HepG2 (cell line): ENCODE measurements at regions not wholly inside any gene's neighbourhood (a gene's known extent, or its start where the extent isn't known, plus 50 kb on each side); places are given as distances from the start of the nearest gene placed in this dataset.

Experiments
- ATAC-seq: fragments of 200-7000 bp; cut with Tn5 transposase; 3 replicates; pipeline ENCODE4 v1.9.1; 2020; ENCODE audit warnings: mild to moderate bottlenecking, moderate library complexity
- BruUV-seq: library from RNA; stranded (reverse); fragments of 400-500 nt; replicated peaks from 2 replicates; lab custom pipeline; 2021; lab: Mats Ljungman, UMichigan
- CTCF ChIA-PET: fragments of 300-600 bp; formaldehyde crosslinking; extraction: SDS; loops from one replicate; lab custom pipeline; 2021; ENCODE audit warnings: low total read pairs, inconsistent platforms, low intra/inter-chr PET ratio; lab: Yijun Ruan, JAX
- POLR2A ChIA-PET: fragments of 350-600 bp; sonication (Branson Sonifier 250); formaldehyde crosslinking; loops from one replicate; lab custom pipeline; 2020; ENCODE audit warnings: antibody characterized with exemption, inconsistent platforms; lab: Yijun Ruan, JAX
- DNase-seq: peaks from one replicate; pipeline ENCODE4 v3.0.0-alpha.2; 2015; ENCODE audit warnings: low spot score
- FAIRE-seq: peaks from 3 replicates; lab custom pipeline; 2011; peaks lifted over from hg19 to GRCh38; lab: Jason Lieb, UNC
- H2AFZ ChIP-seq: one replicate; pipeline ENCODE4 v1.6.1; 2011; ENCODE audit warnings: low read length, inconsistent platforms
- H3K27ac ChIP-seq: fragments of 300-600 bp; 3 replicates; pipeline ENCODE4 v1.8.0; 2011; ENCODE audit warnings: mixed run types, mild to moderate bottlenecking, mixed read lengths, low read length, inconsistent platforms; ENCODE audit not compliant: insufficient read depth; ENCODE audit errors: extremely low read length
- H3K27me3 ChIP-seq, 2 experiments: fragments of 200-600 bp in 1 of 2; 2 replicates in 1 of 2; 3 replicates in 1 of 2; pipeline versions ENCODE4 v1.6.0 to v1.8.0; 2011; ENCODE audit warnings: low read length in 2 of 2, mild to moderate bottlenecking in 2 of 2, moderate library complexity in 2 of 2, inconsistent platforms in 1 of 2; ENCODE audit not compliant: insufficient read depth in 2 of 2, control insufficient read depth in 1 of 2
- H3K36me3 ChIP-seq, 2 experiments: fragments of 200-600 bp in 1 of 2; replicated peaks in 1 of 2; 2 replicates in 1 of 2; 3 replicates in 1 of 2; pipeline versions ENCODE4 v1.5.1 to v1.8.0; 2011; ENCODE audit warnings: low read length in 2 of 2, inconsistent platforms in 1 of 2; ENCODE audit not compliant: insufficient read depth in 2 of 2, control insufficient read depth in 1 of 2
- H3K4me1 ChIP-seq: 2 replicates; pipeline ENCODE4 v1.5.1; 2012; ENCODE audit warnings: low read length, inconsistent platforms; ENCODE audit not compliant: insufficient read depth
- H3K4me2 ChIP-seq: 2 replicates; pipeline ENCODE4 v1.6.0; 2011; ENCODE audit warnings: low read depth, low read length, inconsistent platforms
- H3K4me3 ChIP-seq, 3 experiments: fragments of 200-600 bp in 1 of 3; sonication (generic), shearing (Covaris generic) in 1 of 3; replicated peaks in 1 of 3; 2 replicates each; pipeline ENCODE4 v1.5.1; 2011 to 2016; ENCODE audit warnings: low read length in 3 of 3, inconsistent platforms in 2 of 3, low read depth in 2 of 3, mild to moderate bottlenecking in 2 of 3, control low read depth in 1 of 3, mixed read lengths in 1 of 3; ENCODE audit not compliant: insufficient read depth in 1 of 3
- H3K79me2 ChIP-seq: one replicate; pipeline ENCODE4 v1.6.1; 2011; ENCODE audit warnings: low read length, inconsistent platforms; ENCODE audit not compliant: insufficient read depth
- H3K9ac ChIP-seq: 2 replicates; pipeline ENCODE4 v1.6.0; 2011; ENCODE audit warnings: mild to moderate bottlenecking, low read depth, low read length, inconsistent platforms; ENCODE audit not compliant: insufficient read depth
- H3K9me3 ChIP-seq: 2 replicates; pipeline ENCODE4 v1.5.1; 2012; ENCODE audit warnings: mild to moderate bottlenecking, low read length
- H4K20me1 ChIP-seq: 2 replicates; pipeline ENCODE4 v1.6.0; 2011; ENCODE audit warnings: inconsistent platforms, mild to moderate bottlenecking, low read length, moderate library complexity; ENCODE audit not compliant: insufficient read depth
- CSRNP1 ChIP-seq: sonication (generic); formaldehyde crosslinking; IDR thresholded peaks from 2 replicates; pipeline ENCODE4 v1.8.1; 2023; ENCODE audit warnings: mild to moderate bottlenecking, missing genetic modification reagents
- FOXK1 ChIP-seq: sonication (generic); formaldehyde crosslinking; IDR thresholded peaks from 2 replicates; pipeline ENCODE4 v1.4.0; 2020; ENCODE audit warnings: low read depth, missing genetic modification reagents, borderline replicate concordance
- RXRB ChIP-seq: IDR thresholded peaks from 2 replicates; pipeline ENCODE4 v1.6.1; 2016; ENCODE audit warnings: borderline replicate concordance, missing genetic modification reagents, missing compliant biosample characterization
- SOX5 ChIP-seq: IDR thresholded peaks from 2 replicates; pipeline ENCODE4 v1.6.1; 2016; ENCODE audit warnings: borderline replicate concordance
- ZBTB42 ChIP-seq: sonication (generic); formaldehyde crosslinking; IDR thresholded peaks from 2 replicates; pipeline ENCODE4 v1.5.0; 2020; ENCODE audit warnings: mild to moderate bottlenecking, missing genetic modification reagents
- ZNF138 ChIP-seq: sonication (generic); formaldehyde crosslinking; IDR thresholded peaks from 2 replicates; pipeline ENCODE4 v1.5.0; 2020; ENCODE audit warnings: mild to moderate bottlenecking, low read depth, missing genetic modification reagents
- WGBS: methylation state at CpG from one replicate; pipeline ENCODE4 v1.1.6; 2017; ENCODE audit warnings: low lambda C conversion rate; 5-methylcytosine and 5-hydroxymethylcytosine counted together
- in situ Hi-C: cut with HindIII; loops from 2 replicates; pipeline ENCODE4 v1.10.0; 2017; ENCODE audit warnings: low pct_unique_long_range_greater_than_20kb; ENCODE audit not compliant: extremely low pct_ligation_motif_present
- intact Hi-C: fragments of 100-400 bp; cut with micrococcal nuclease; formaldehyde crosslinking; loops from one replicate; pipeline ENCODE4 v1.10.0; 2022; ENCODE audit not compliant: unreplicated experiment
- TF ChIP-seq, protein P1 (sequence below): sonication (generic); formaldehyde crosslinking; IDR thresholded peaks from 2 replicates; pipeline ENCODE4 v1.4.0; 2020; ENCODE audit warnings: missing genetic modification reagents, borderline replicate concordance
- TF ChIP-seq, protein P2 (sequence below): sonication (generic); formaldehyde crosslinking; IDR thresholded peaks from 2 replicates; pipeline ENCODE4 v1.4.0; 2020; ENCODE audit warnings: missing genetic modification reagents, borderline replicate concordance

GRCh38 chr1:38581396-38581795 is 278.2 kb downstream of the RRAGC start:
- no peak overlapping the region for H3K27ac ChIP-seq
- TF ChIP-seq, protein P1, sequence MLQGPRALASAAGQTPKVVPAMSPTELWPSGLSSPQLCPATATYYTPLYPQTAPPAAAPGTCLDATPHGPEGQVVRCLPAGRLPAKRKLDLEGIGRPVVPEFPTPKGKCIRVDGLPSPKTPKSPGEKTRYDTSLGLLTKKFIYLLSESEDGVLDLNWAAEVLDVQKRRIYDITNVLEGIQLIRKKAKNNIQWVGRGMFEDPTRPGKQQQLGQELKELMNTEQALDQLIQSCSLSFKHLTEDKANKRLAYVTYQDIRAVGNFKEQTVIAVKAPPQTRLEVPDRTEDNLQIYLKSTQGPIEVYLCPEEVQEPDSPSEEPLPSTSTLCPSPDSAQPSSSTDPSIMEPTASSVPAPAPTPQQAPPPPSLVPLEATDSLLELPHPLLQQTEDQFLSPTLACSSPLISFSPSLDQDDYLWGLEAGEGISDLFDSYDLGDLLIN (CRISPR knock-in tag), result no peak
- TF ChIP-seq FOXK1 (CRISPR knock-in tag), result no peak
- no peaks in the 10 kb centered on the region for H3K9me3 ChIP-seq
- 0% methylated on average over 2 of the region's 2 CpGs for WGBS
- DNase-seq (no peak), FAIRE-seq (no peak), ATAC-seq (no peak)
- ChIA-PET CTCF (no interaction called here), POLR2A (no interaction called here)
- H3K9ac ChIP-seq, result no peak overlapping the region
- no TSS peak for BruUV-seq
- intact Hi-C loops, result no loop called here
- in situ Hi-C loops, result loop anchor here (10.0 kb wide), 1 partner anchor 547 kb away; no protein-coding TSS in a partner anchor
- no peak overlapping the region for H3K4me3 ChIP-seq
- no peaks in the 10 kb centered on the region for H3K79me2 ChIP-seq
- no peak overlapping the region for H2AFZ ChIP-seq
- peaks cover 0 to 23% of the 10 kb centered on the region in 2 experiments; a peak in 4 of 5 replicates for H3K27me3 ChIP-seq
- H3K4me2 ChIP-seq, result no peak overlapping the region
- H3K36me3 ChIP-seq, result no peaks in the 10 kb centered on the region
- H4K20me1 ChIP-seq, result no peaks in the 10 kb centered on the region
- no peaks in the 10 kb centered on the region for H3K4me1 ChIP-seq

GRCh38 chr1:38580594-38580993 is 279.0 kb downstream of the RRAGC start:
- no peak overlapping the region for H3K9ac ChIP-seq
- DNase-seq (no peak), ATAC-seq (no peak), FAIRE-seq (no peak)
- POLR2A ChIA-PET, result no interaction called here
- CTCF ChIA-PET, result no interaction called here
- no peak overlapping the region for H3K27ac ChIP-seq
- H3K27me3 ChIP-seq, result peaks cover 1 to 23% of the 10 kb centered on the region in 2 experiments; a peak in 4 of 5 replicates
- H4K20me1 ChIP-seq, result no peaks in the 10 kb centered on the region
- no peak overlapping the region for H3K4me2 ChIP-seq
- in situ Hi-C loops, result loop anchor here (10.0 kb wide), 1 partner anchor 546 kb away; no protein-coding TSS in a partner anchor
- no peaks in the 10 kb centered on the region for H3K79me2 ChIP-seq
- intact Hi-C loops, result no loop called here
- H2AFZ ChIP-seq, result no peak overlapping the region
- H3K9me3 ChIP-seq, result no peaks in the 10 kb centered on the region
- no peak overlapping the region for H3K4me3 ChIP-seq
- no peaks in the 10 kb centered on the region for H3K4me1 ChIP-seq
- no TSS peak for BruUV-seq
- 12% methylated on average over 2 of the region's 2 CpGs for WGBS
- H3K36me3 ChIP-seq, result no peaks in the 10 kb centered on the region
- TF ChIP-seq RXRB (CRISPR knock-in tag) (no peak), SOX5 (CRISPR knock-in tag) (no peak), ZNF138 (CRISPR knock-in tag) (no peak), ZBTB42 (CRISPR knock-in tag) (no peak), CSRNP1 (CRISPR knock-in tag) (no peak)
- TF ChIP-seq, protein P2, sequence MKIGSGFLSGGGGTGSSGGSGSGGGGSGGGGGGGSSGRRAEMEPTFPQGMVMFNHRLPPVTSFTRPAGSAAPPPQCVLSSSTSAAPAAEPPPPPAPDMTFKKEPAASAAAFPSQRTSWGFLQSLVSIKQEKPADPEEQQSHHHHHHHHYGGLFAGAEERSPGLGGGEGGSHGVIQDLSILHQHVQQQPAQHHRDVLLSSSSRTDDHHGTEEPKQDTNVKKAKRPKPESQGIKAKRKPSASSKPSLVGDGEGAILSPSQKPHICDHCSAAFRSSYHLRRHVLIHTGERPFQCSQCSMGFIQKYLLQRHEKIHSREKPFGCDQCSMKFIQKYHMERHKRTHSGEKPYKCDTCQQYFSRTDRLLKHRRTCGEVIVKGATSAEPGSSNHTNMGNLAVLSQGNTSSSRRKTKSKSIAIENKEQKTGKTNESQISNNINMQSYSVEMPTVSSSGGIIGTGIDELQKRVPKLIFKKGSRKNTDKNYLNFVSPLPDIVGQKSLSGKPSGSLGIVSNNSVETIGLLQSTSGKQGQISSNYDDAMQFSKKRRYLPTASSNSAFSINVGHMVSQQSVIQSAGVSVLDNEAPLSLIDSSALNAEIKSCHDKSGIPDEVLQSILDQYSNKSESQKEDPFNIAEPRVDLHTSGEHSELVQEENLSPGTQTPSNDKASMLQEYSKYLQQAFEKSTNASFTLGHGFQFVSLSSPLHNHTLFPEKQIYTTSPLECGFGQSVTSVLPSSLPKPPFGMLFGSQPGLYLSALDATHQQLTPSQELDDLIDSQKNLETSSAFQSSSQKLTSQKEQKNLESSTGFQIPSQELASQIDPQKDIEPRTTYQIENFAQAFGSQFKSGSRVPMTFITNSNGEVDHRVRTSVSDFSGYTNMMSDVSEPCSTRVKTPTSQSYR (CRISPR knock-in tag), result no peak
